ENCODE measurements at regions not wholly inside any gene's neighbourhood (a gene's known extent, or its start where the extent isn't known, plus 50 kb on each side); places are given as distances from the start of the nearest gene placed in this dataset.

- TF ChIP-seq POLR2AphosphoS5 (IDR thresholded peaks at IDR 0.05) (no peak), CTCF (IDR thresholded peaks at IDR 0.05) (no peak), POLR2A (IDR thresholded peaks at IDR 0.05; ENCODE audit: low read depth) (no peak)
Measured at GRCh38 chr3:28940994-28941393, 339.9 kb upstream of the RBMS3 start.

All from esophagus muscularis mucosa (tissue), 3 donors.